H9 (cell line): ENCODE measurements at regions not wholly inside any gene's neighbourhood (a gene's known extent, or its start where the extent isn't known, plus 50 kb on each side); places are given as distances from the start of the nearest gene placed in this dataset.

ENCODE experiments used
- DNase-seq: peaks from one replicate; pipeline ENCODE4 v3.0.0-alpha.2; 2017
- H2AFZ ChIP-seq: one replicate; pipeline ENCODE4 v1.6.1; 2013; ENCODE audit warnings: mild to moderate bottlenecking, low read length, control low read depth, moderate library complexity
- H2AK5ac ChIP-seq: 2 replicates; pipeline ENCODE4 v1.6.1; 2013; ENCODE audit warnings: low read length, control low read depth, mixed read lengths; ENCODE audit not compliant: insufficient read length
- H2BK120ac ChIP-seq: one replicate; pipeline ENCODE4 v1.6.1; 2013; ENCODE audit warnings: low read depth, mild to moderate bottlenecking, low read length, control low read depth, inconsistent platforms; ENCODE audit not compliant: poor library complexity, severe bottlenecking
- H2BK12ac ChIP-seq: 2 replicates; pipeline ENCODE4 v1.6.1; 2013; ENCODE audit warnings: low read length, control low read depth, mixed read lengths, low read depth; ENCODE audit not compliant: insufficient read length
- H2BK15ac ChIP-seq: 2 replicates; pipeline ENCODE4 v1.6.1; 2013; ENCODE audit warnings: low read depth, low read length, control low read depth
- H2BK20ac ChIP-seq: one replicate; pipeline ENCODE4 v1.6.1; 2013; ENCODE audit warnings: low read depth, mild to moderate bottlenecking, low read length, control low read depth, inconsistent platforms; ENCODE audit not compliant: poor library complexity, severe bottlenecking
- H2BK5ac ChIP-seq: 2 replicates; pipeline ENCODE4 v1.6.1; 2013; ENCODE audit warnings: low read length, control low read depth, mixed read lengths; ENCODE audit not compliant: insufficient read length
- H3K14ac ChIP-seq: 2 replicates; pipeline ENCODE4 v1.6.1; 2013; ENCODE audit warnings: low read length, control low read depth; ENCODE audit not compliant: insufficient read depth
- H3K18ac ChIP-seq: 2 replicates; pipeline ENCODE4 v1.6.1; 2013; ENCODE audit warnings: low read depth, mild to moderate bottlenecking, mixed read lengths, low read length, control low read depth; ENCODE audit not compliant: insufficient read length
- H3K23ac ChIP-seq: 2 replicates; pipeline ENCODE4 v1.6.1; 2013; ENCODE audit warnings: low read length, control low read depth, mixed read lengths, low read depth; ENCODE audit not compliant: insufficient read length
- H3K23me2 ChIP-seq: 2 replicates; pipeline ENCODE4 v1.6.1; 2013; ENCODE audit warnings: low read depth, mild to moderate bottlenecking, mixed read lengths, low read length, control low read depth; ENCODE audit not compliant: insufficient read length, poor library complexity, severe bottlenecking
- H3K27ac ChIP-seq: 2 replicates; pipeline ENCODE4 v1.5.1; 2013; ENCODE audit warnings: low read length, control low read depth, mixed read lengths, low read depth; ENCODE audit not compliant: insufficient read length
- H3K27me3 ChIP-seq: 2 replicates; pipeline ENCODE4 v1.6.1; 2013; ENCODE audit warnings: low read length, control low read depth, inconsistent platforms; ENCODE audit not compliant: insufficient read depth
- H3K4ac ChIP-seq: 2 replicates; pipeline ENCODE4 v1.6.1; 2013; ENCODE audit warnings: low read depth, mild to moderate bottlenecking, control low read depth, inconsistent platforms, low read length, moderate library complexity
- H3K4me1 ChIP-seq: 2 replicates; pipeline ENCODE4 v1.6.1; 2013; ENCODE audit warnings: low read length, control low read depth, inconsistent platforms; ENCODE audit not compliant: insufficient read depth
- H3K4me2 ChIP-seq: 2 replicates; pipeline ENCODE4 v1.6.1; 2013; ENCODE audit warnings: low read length, control low read depth, mixed read lengths; ENCODE audit not compliant: insufficient read length, insufficient read depth
- H3K56ac ChIP-seq: 2 replicates; pipeline ENCODE4 v1.6.1; 2013; ENCODE audit warnings: low read depth, mild to moderate bottlenecking, mixed read lengths, low read length, control low read depth; ENCODE audit not compliant: insufficient read length
- H3K79me1 ChIP-seq: 2 replicates; pipeline ENCODE4 v1.6.1; 2013; ENCODE audit warnings: low read depth, mild to moderate bottlenecking, moderate library complexity, low read length, control low read depth, inconsistent platforms; ENCODE audit not compliant: insufficient read depth, poor library complexity, severe bottlenecking
- H3K79me2 ChIP-seq: 2 replicates; pipeline ENCODE4 v1.6.1; 2013; ENCODE audit warnings: low read length, control low read depth, inconsistent platforms; ENCODE audit not compliant: insufficient read depth
- H3K9ac ChIP-seq: 2 replicates; pipeline ENCODE4 v1.6.1; 2013; ENCODE audit warnings: low read length, control low read depth, mixed read lengths; ENCODE audit not compliant: insufficient read length; ENCODE audit errors: extremely low read depth
- H3K9me3 ChIP-seq: one replicate; pipeline ENCODE4 v1.6.1; 2013; ENCODE audit warnings: low read depth, low read length, inconsistent platforms; ENCODE audit not compliant: control insufficient read depth
- H3T11ph ChIP-seq: one replicate; pipeline ENCODE4 v1.6.1; 2013; ENCODE audit warnings: mild to moderate bottlenecking, low read length, control low read depth, inconsistent platforms
- H4K20me1 ChIP-seq: one replicate; pipeline ENCODE4 v1.6.1; 2013; ENCODE audit not compliant: control insufficient read depth, insufficient read length, insufficient read depth
- H4K5ac ChIP-seq: 2 replicates; pipeline ENCODE4 v1.6.1; 2013; ENCODE audit warnings: low read depth, mild to moderate bottlenecking, mixed read lengths, low read length, control low read depth; ENCODE audit not compliant: insufficient read length
- H4K8ac ChIP-seq: replicated peaks from 2 replicates; pipeline ENCODE4 v1.6.1; 2013; ENCODE audit warnings: low read length, control low read depth, mixed read lengths, low read depth; ENCODE audit not compliant: insufficient read length
- H4K91ac ChIP-seq: 2 replicates; pipeline ENCODE4 v1.6.1; 2013; ENCODE audit warnings: low read depth, mild to moderate bottlenecking, moderate library complexity, mixed read lengths, low read length, control low read depth; ENCODE audit not compliant: insufficient read length
- H3K27ac Mint-ChIP-seq, 3 experiments: 2 replicates in 2 of 3; 3 replicates in 1 of 3; pipeline ENCODE4 v1.8.0; 2020 to 2021; ENCODE audit warnings: mixed read lengths in 3 of 3, mild to moderate bottlenecking in 1 of 3, moderate library complexity in 1 of 3
- H3K27me3 Mint-ChIP-seq: 2 replicates; pipeline ENCODE4 v1.8.0; 2021; ENCODE audit warnings: low read depth, mild to moderate bottlenecking, moderate library complexity, mixed read lengths
- H3K36me3 Mint-ChIP-seq, 3 experiments: 2 replicates in 2 of 3; 3 replicates in 1 of 3; pipeline ENCODE4 v1.8.0; 2020 to 2021; ENCODE audit warnings: low read depth in 3 of 3, mixed read lengths in 3 of 3; ENCODE audit not compliant: insufficient read depth in 1 of 3
- H3K4me1 Mint-ChIP-seq, 2 experiments: 2 replicates each; pipeline ENCODE4 v1.8.0; 2020; ENCODE audit warnings: mixed read lengths in 2 of 2
- H3K4me3 Mint-ChIP-seq, 2 experiments: 2 replicates in 1 of 2; 3 replicates in 1 of 2; pipeline ENCODE4 v1.8.0; 2020 to 2021; ENCODE audit warnings: mild to moderate bottlenecking in 2 of 2, mixed read lengths in 2 of 2, moderate library complexity in 1 of 2
- H3K9me3 Mint-ChIP-seq, 2 experiments: 2 replicates in 1 of 2; 3 replicates in 1 of 2; pipeline ENCODE4 v1.8.0; 2020; ENCODE audit warnings: mild to moderate bottlenecking in 2 of 2, mixed read lengths in 2 of 2, moderate library complexity in 1 of 2
- CTCF ChIP-seq: fragments of 200-600 bp; sonication (generic); conservative IDR thresholded peaks from 3 replicates; pipeline ENCODE4 v1.8.0; 2021; ENCODE audit warnings: antibody characterized with exemption, mild to moderate bottlenecking
- WGBS: extraction: QIAGEN DNeasy Blood & Tissue Kit; methylation state at CpG from one replicate; pipeline ENCODE4 v1.1.7; 2013; ENCODE audit warnings: missing lambda C conversion rate, low lambda C conversion rate, mixed read lengths; ENCODE audit not compliant: insufficient read length; ENCODE audit errors: extremely low coverage; 5-methylcytosine and 5-hydroxymethylcytosine counted together

- H3K4me3 Mint-ChIP-seq = no peak overlapping the region
Observed at GRCh38 chr16:60902114-60902513, 1134.1 kb downstream of the CDH8 start.

More at GRCh38 chr16:60902114-60902513, 1134.1 kb downstream of the CDH8 start:
- Mint-ChIP-seq H3K4me1 (peaks cover 19 to 22% of the 10 kb centered on the region in 2 experiments), H3K9me3 (no peaks in the 10 kb centered on the region), H3K27me3 (no peaks in the 10 kb centered on the region), H3K36me3 (no peaks in the 10 kb centered on the region), H3K27ac (no peak overlapping the region)
- no peak for DNase-seq
- Histone ChIP-seq H3K4me1 (peaks cover 2% of the 10 kb centered on the region; the same call in 1 of the 2 replicates), H2AK5ac (no peak overlapping the region), H4K5ac (no peak overlapping the region), H3K9ac (no peak overlapping the region), H4K8ac (no peak overlapping the region), H3K23me2 (no peaks in the 10 kb centered on the region), H3T11ph (no peak overlapping the region), H3K79me2 (no peaks in the 10 kb centered on the region), H3K4me2 (no peak overlapping the region), H2BK120ac (no peak overlapping the region), H3K79me1 (no peaks in the 10 kb centered on the region), H3K27ac (no peak overlapping the region), H3K14ac (no peak overlapping the region), H4K20me1 (no peaks in the 10 kb centered on the region), H2BK12ac (no peak overlapping the region), H3K4ac (no peak overlapping the region), H3K18ac (no peak overlapping the region), H4K91ac (no peak overlapping the region), H2BK15ac (no peak overlapping the region), H3K23ac (no peak overlapping the region), H2AFZ (no peak overlapping the region), H2BK20ac (no peak overlapping the region), H2BK5ac (no peak overlapping the region), H3K56ac (no peak overlapping the region), H3K9me3 (no peaks in the 10 kb centered on the region), H3K27me3 (no peaks in the 10 kb centered on the region)
- no CpG with 5 or more reads among the region's 4 CpGs for WGBS
- TF ChIP-seq CTCF = no peak
